Activated CD8-positive, alpha-beta memory T cell treated with anti-CD3 and anti-CD28 coated beads, Interleukin-2, amount 50 U/mL, for 48 hours (primary cell): ENCODE measurements at regions not wholly inside any gene's neighbourhood (a gene's known extent, or its start where the extent isn't known, plus 50 kb on each side); places are given as distances from the start of the nearest gene placed in this dataset.

Experiments used
- DNase-seq: peaks from one replicate; pipeline ENCODE4 v3.0.0-alpha.2; 2020

GRCh38 chr14:104359301-104359968, 220.1 kb upstream of the C14orf180 start:
- DNase-seq, result no peak

- no peak for DNase-seq
Measured at GRCh38 chr14:104359969-104360442, 219.6 kb upstream of the C14orf180 start.

- no peak for DNase-seq
Measured at GRCh38 chr14:104360501-104360900, 219.1 kb upstream of the C14orf180 start.

- DNase-seq, result no peak
Measured at GRCh38 chr14:104361101-104361591, 218.4 kb upstream of the C14orf180 start.

- no peak for DNase-seq
Measured at GRCh38 chr14:104361921-104362681, 217.5 kb upstream of the C14orf180 start.

- no peak for DNase-seq
Measured at GRCh38 chr14:104362761-104363605, 216.6 kb upstream of the C14orf180 start.

GRCh38 chr14:104363891-104364760, 215.4 kb upstream of the C14orf180 start:
- no peak for DNase-seq

- no peak for DNase-seq
Measured at GRCh38 chr14:104364830-104365229, 214.7 kb upstream of the C14orf180 start.

GRCh38 chr14:104366931-104367865, 212.4 kb upstream of the C14orf180 start:
- no peak for DNase-seq

GRCh38 chr14:104367866-104368750, 211.5 kb upstream of the C14orf180 start:
- DNase-seq, result no peak

- no peak for DNase-seq
Measured at GRCh38 chr14:104368751-104369100, 210.8 kb upstream of the C14orf180 start.

GRCh38 chr14:104369208-104369607, 210.4 kb upstream of the C14orf180 start:
- no peak for DNase-seq

- no peak for DNase-seq
Measured at GRCh38 chr14:104370256-104370870, 209.2 kb upstream of the C14orf180 start.

- no peak for DNase-seq
Measured at GRCh38 chr14:104371031-104371430, 208.5 kb upstream of the C14orf180 start.

GRCh38 chr14:104371917-104372316, 207.6 kb upstream of the C14orf180 start:
- DNase-seq, result no peak

GRCh38 chr14:104372390-104373054, 207.0 kb upstream of the C14orf180 start:
- DNase-seq, result no peak

- no peak for DNase-seq
Measured at GRCh38 chr14:104373055-104373854, 206.3 kb upstream of the C14orf180 start.
